Omental fat pad (tissue), 3 donors: ENCODE measurements at regions not wholly inside any gene's neighbourhood (a gene's known extent, or its start where the extent isn't known, plus 50 kb on each side); places are given as distances from the start of the nearest gene placed in this dataset.

Experiments
- ATAC-seq: fragments of 150-250 bp; one replicate; pipeline ENCODE4 v1.9.1; 2016; ENCODE audit warnings: mild to moderate bottlenecking, moderate library complexity; ENCODE audit not compliant: low FRiP score
- DNase-seq: peaks from one replicate; pipeline ENCODE4 v3.0.0-alpha.2; 2019; ENCODE audit warnings: low spot score
- TF ChIP-seq, protein P1 (sequence below), 3 donors: fragments of 450-650 bp; IDR thresholded peaks; one replicate each; pipeline ENCODE4 v1.5.1; 2016 to 2017; ENCODE audit warnings: antibody characterized with exemption in 3 of 3, mild to moderate bottlenecking in 3 of 3, moderate library complexity in 2 of 3

DNA sequence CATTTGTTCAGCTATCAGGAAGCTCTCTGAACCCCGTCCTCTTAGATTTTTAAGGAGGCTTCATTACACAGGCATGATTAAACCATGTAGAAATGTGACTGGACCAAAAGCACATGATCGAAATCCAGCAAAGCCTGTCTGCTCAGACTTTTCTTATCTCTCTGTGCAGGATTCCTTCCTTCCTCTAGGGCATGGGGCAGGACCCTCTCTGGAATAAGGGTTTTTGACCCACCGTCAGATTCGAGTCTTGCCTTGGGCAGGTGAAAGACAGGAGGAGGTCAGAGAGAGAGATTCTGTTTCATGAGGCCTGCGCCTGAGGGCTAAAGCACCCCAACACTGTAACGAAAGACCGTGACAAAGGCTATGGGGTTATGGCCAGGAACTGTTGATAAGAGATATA is 136.8 kb downstream of the RHOU start:
- TF ChIP-seq, protein P1, sequence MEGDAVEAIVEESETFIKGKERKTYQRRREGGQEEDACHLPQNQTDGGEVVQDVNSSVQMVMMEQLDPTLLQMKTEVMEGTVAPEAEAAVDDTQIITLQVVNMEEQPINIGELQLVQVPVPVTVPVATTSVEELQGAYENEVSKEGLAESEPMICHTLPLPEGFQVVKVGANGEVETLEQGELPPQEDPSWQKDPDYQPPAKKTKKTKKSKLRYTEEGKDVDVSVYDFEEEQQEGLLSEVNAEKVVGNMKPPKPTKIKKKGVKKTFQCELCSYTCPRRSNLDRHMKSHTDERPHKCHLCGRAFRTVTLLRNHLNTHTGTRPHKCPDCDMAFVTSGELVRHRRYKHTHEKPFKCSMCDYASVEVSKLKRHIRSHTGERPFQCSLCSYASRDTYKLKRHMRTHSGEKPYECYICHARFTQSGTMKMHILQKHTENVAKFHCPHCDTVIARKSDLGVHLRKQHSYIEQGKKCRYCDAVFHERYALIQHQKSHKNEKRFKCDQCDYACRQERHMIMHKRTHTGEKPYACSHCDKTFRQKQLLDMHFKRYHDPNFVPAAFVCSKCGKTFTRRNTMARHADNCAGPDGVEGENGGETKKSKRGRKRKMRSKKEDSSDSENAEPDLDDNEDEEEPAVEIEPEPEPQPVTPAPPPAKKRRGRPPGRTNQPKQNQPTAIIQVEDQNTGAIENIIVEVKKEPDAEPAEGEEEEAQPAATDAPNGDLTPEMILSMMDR (IDR thresholded peaks at IDR 0.05): no peak
- ATAC-seq: no peak
- no peak for DNase-seq

DNA sequence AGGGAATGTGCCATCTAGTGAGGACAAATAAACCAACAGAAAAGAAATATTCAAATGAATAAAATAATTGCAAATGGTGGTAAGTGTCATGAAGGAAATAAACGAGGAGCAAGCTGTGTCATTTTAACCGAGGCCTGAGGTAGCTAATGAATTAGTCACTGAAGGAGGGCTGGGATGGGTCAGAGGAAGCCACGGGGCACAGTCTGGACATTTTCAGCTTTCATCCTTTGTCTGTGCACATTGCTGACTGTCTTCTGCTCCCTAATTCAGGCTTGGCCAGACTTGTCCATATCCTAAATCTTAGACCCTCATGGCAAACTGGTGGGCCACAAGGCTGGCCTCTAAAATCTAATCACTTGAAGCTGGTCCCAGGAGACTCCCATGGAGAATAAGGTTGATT is 138.4 kb downstream of the RHOU start:
- no peak for DNase-seq
- ATAC-seq: no peak
- TF ChIP-seq, protein P1 (IDR thresholded peaks at IDR 0.05): no peak

DNA sequence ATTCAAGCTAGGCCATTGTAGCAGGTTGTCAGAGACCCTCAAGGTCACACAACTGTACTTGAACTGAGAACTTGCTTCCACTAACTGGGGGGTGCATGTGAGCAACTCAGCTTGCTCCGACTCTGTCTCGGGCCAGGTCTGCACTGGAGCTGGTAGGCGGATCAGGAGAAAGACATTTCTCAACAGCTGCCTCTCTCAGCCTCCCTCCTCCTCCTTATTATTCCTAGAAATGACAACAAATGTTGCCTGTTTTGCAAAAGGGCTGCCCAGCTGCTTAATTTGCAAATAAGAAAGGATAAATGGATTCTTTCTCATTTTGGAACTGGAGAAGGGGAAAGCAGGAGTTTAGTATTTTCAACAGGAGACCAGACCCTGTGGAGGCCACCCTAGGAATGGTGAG is 140.5 kb downstream of the RHOU start:
- no peak for DNase-seq
- peak; percentile 85 for ATAC-seq
- TF ChIP-seq, protein P1 (IDR thresholded peaks at IDR 0.05): no peak

DNA sequence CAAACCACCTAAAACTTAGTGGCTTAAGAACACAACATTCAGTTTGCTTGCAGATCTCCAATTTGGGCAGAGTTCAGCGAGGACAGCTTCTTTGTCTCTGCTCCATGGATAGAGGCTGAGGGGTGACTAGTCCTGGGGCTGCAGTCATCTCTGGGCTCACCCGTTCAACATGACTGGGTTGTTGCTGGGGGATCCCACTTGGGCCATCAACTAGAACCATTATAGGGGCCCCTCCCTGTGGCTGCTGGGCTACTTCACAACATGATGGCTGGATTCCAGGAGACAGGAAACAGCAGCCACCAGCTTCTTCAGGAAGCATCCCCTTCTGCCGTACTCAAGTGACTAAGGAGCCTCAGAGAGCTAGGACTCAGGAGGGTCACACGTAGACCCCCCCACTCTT is 140.9 kb downstream of the RHOU start:
- ATAC-seq: peak; percentile 72
- TF ChIP-seq, protein P1 (IDR thresholded peaks at IDR 0.05): no peak
- DNase-seq: no peak

DNA sequence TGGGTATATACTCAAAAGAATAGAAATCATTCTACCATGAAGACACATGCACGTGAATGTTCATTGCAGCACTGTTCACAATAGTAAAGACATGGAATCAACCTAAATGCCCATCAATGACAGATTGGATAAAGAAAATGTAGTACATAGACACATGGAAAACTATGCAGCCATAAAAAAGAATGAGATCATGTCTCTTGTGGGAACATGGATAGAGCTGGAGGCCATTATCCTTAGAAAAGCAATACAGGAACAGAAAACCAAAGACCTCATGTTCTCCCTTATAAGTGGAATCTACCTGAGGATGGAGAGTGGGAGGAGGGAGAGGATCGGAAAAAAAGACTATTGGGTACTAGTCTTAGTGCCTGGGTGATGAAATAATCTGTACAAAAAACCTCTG is 143.9 kb downstream of the RHOU start:
- no peak for ATAC-seq
- TF ChIP-seq, protein P1 (IDR thresholded peaks at IDR 0.05): no peak
- DNase-seq: no peak

DNA sequence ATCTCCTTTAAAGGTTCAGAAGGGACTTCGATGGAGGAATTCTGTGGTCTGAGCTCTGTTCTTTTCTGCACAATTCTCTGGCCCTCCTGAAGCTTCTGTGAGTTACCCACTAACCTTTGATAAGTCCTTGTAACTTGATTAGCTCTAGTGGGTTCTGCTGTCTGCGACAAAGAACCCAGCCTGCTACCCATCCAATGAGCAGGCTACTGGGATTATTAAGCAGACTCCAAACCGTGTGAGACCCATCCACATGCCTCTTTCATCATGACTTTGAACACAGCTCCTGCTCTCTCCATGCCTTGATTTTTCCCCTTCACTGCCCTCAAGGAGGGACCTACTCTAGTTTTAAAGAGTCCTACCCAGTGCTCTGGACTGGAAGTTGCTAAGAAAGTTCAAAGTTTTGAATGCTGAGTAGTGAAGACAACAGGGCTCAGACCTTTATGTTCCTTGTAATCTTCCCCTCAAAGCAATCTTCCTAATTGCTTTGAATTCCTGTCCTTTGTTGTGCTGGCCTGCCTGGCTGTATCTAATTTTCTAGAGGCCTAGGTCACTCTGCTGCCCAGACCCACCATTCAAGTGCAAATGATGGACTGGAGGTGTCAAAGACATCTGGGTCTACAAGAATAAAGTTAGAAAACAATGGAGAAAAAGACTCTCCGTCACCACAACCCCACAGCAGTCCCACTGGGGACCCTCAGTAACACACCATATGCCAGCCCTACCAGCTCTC is 146.9 kb downstream of the RHOU start:
- ATAC-seq (no peak), DNase-seq (no peak)
- TF ChIP-seq, protein P1 (IDR thresholded peaks at IDR 0.05): no peak

DNA sequence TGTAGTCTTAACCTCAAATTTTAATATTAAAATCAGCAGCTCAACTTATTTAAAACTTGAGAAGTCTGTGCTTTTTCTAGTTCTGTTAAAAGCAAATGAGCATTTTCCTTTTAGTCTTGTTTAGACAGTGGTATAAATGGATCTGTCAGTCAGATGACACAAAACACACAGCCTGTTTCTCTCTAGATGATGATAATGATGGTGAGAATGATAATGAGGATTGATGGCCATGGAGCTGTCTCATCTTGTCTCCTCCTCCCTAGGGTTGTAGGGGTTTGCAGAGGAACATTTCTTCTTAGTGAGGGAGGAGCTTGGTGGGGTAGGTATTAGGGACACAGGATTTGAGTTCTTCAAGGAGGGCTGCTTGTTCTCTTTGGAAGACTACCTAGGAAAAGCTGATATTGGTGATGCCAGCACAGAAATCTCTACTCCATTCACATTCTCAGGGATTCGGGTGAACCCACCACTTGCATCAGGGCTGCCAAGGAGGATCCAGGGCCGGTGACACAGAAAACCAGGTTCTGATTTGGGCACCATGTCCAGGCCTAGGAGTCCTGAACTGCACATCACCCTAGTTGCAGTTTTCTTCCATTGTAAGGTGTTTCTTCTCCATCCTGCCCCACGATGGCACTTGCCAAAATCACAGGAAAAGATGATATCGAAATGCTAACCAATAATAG is 147.6 kb downstream of the RHOU start:
- no peak for DNase-seq
- no peak for ATAC-seq
- TF ChIP-seq, protein P1 (IDR thresholded peaks at IDR 0.05): no peak
